ENCODE measurements at regions not wholly inside any gene's neighbourhood (a gene's known extent, or its start where the extent isn't known, plus 50 kb on each side); places are given as distances from the start of the nearest gene placed in this dataset.

DNA sequence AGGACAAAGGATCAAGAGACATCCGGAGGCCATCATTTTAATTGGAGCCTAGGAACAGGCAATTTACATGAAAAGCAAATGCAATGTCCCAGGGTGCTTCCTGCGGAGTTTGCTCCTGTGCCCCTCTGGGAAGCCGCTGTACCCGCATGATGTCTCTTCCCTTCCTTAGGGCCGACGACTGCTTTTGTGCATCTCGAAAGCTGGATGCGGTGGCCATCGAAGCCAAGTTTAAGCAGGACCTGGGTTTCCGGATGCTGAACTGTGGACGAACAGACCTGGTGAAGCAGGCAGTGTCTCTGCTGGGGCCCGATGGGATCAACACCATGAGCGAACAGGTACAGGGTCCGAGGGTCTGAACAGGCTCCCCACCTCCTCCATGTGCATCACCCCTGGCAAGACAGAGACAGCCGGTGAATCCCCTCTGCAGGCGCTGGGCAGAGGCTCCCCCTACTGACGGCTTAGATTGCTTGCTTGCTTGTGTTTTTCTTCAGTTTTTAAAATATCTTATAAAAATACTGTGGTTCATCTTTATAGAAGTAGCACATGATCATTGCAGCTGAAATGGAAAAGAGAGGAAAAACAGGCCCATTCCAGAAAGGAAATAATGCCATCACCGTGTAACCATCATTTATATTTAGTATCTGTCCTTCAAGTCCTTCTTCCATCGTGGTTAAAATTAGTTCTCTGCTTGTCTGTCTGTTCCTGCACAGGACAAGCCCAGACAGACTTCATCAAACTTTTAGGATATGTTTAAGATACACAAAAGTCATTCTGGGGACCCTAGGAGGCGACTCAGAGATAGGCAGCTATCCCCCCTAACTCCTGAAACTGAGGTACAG, 75.4 kb upstream of the PWP1 start:
- DNase-seq, result no peak

DNA sequence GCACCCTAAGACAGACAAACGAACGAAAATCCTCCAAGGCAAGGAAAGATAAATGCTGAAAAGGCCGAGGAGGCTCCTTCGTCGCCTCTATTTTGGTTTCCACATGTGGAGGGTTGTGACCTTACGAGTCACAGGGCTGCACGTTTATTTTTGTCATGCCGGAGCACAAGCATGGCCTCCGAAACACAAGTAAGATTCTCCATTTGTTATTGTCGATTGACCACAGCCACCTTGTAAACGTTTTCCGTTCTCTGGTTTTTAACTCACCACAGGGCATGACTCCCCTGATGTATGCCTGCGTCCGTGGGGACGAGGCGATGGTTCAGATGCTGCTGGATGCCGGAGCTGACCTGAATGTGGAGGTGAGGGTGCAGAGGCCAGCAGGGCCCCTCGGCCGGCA, 73.1 kb upstream of the PWP1 start:
- DNase-seq, result no peak

DNA sequence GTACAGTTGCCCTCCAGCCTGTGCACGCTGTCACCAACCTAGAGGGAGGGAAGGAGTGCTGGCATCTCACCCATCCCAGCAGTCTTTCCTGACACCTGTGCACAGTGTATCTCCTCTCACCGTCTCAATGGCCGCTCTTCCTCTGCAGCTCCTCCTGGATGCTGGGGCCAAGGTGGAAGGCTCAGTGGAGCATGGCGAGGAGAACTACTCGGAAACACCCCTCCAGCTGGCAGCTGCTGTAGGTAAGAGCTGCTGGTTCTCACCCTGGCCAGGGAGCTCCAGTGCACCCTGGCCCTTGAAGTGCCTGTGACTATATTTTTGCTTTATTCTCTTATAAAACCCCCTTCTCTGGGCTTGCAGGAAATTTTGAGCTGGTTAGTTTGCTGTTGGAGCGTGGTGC, 68.7 kb upstream of the PWP1 start:
- no peak for DNase-seq

DNA sequence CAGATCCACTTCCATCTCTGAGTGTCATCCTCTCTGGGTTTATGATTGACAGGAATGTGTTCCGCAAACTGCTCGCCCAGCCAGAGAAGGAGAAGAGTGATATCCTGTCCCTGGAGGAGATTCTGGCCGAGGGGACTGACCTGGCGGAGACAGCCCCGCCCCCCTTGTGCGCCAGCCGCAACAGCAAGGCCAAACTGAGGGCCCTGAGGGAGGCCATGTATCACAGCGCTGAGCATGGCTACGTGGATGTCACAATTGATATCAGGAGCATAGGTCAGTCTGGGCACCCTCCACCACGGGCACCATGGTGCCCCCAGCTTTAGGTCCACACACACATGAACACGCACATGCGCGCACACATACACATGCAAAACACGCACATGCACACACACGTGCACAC, 67.5 kb upstream of the PWP1 start:
- no peak for DNase-seq

DNA sequence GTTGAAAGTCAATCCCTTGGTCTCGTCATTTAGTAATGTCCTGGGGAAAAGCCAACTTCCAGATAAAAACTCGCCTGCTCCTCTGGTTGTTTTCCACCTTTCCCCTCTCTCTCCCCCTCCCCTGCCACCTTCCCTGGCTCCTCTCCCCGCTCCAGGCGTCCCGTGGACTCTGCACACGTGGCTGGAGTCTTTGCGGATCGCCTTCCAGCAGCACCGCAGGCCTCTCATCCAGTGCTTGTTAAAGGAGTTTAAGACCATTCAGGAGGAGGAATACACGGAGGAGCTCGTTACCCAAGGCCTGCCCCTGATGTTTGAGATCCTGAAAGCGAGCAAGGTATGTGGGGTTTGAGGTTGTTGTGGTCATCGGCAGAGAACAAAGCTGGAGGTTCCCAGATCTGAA, 65.8 kb upstream of the PWP1 start:
- DNase-seq, result no peak

DNA sequence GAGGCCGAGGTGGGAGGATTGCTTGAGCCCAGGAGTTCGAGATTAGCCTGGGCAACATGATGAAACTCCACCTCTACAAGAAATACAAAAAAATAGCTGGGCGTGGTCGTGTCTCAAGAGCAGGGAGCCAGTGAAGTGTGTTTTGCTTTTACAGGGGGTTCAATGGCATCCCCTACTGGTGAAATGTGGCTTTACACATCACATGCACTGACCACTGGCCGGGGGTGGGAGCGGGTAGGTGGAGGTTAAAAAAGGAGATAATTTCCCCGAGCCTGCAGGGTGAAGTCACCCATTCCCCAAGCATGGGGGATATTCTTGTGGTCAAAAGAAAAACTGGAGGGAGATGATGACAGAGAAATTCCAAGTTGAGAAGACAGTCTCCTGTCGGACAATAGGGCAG, 63.6 kb upstream of the PWP1 start:
- no peak for DNase-seq

DNA sequence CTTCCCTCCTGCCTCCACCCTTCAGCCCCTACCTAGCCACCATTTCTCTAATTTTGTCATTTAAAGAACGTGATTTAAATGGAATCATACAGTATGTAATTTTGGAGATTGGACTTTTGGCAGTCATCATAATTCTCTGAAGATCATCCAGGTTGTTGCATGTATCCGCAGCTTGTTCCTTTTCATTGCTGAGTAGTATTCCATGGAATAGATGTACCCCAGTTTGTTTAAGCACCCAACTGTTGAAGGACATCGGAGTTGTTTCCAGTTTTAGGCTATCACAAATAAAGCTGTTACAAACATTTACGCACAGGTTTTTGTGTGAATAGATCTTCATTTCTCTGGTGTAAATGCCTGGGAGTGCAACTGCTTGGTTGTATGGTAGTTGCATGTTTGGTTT, 61.1 kb upstream of the PWP1 start:
- DNase-seq, result no peak

DNA sequence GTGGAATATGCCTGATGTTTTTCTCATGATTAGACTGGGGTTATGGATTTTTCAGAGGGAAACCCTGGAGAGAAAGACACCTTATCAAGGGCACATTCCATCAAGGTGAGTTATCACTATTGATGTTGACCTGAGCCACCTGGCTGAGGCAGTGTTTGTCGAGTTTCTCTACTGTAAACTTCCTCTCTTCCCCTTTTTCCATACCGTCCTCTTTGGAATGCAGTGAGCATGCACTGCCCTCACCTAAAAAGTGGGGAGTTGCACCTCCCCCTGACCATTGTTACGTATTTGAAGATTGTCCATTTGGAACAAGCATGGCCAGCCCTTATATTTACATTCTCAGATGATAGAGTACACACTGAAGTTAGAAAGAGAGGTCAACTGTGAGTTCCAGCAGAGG, 53.9 kb upstream of the PWP1 start:
- DNase-seq, result no peak

DNA sequence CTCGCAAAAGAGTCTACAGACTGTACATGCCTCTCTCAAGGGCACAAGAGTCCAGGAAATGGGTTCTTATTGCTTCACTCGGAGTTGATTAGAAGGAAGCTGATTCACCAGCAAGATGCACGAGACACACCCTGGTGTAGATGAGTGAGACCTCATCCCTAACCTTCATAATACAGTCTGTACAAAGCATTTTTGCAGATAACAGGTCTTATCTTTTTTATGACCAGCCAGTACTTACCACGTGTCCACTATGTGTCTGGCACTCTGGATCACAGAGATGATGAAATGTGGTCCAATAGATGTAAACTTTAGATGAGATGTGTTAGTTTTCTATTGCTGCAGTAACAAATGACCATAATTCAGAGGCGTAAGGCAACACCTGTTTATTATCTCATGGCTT, 53.4 kb upstream of the PWP1 start:
- DNase-seq, result no peak

DNA sequence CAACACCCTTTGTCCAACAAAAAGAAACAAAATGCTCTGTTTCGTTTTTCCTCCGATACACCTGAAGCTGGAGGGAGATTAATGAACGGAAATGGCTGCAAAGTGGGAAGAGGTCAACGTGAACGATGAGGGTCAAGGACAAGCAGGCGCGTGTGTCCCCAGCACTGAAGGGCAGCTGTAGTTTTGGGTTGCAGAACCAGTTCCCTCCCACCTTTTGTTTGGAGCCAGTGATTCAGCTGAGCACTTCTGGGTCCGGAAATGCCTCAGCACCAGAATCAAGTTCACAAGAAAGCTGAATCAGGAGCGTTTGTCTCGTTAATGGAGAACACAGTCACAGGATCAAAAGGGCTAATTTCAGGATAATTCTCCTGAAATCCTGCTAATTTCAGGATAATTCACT, 51.1 kb upstream of the PWP1 start:
- DNase-seq, result no peak

DNA sequence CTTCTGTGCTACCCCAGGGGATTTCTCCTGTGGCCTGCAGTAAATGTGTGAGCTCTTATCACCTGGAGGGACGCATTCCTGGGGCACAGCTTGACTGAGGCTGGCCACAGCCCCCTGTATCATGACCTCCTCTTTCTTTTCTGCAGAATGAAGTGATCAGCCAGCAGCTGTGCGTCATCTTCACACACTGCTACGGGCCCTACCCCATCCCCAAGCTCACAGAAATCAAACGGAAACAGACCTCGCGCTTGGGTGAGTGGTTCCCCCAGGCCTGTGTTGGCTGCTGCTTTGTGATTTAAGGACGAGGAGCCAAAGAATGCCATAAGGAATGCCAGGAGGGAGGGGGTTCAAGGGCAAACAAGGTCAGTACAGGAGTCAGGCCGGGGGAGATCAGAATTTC, 50.5 kb upstream of the PWP1 start:
- no peak for DNase-seq

Data from activated naive CD4-positive, alpha-beta T cell (primary cell).